ENCODE measurements at regions not wholly inside any gene's neighbourhood (a gene's known extent, or its start where the extent isn't known, plus 50 kb on each side); places are given as distances from the start of the nearest gene placed in this dataset.

DNA sequence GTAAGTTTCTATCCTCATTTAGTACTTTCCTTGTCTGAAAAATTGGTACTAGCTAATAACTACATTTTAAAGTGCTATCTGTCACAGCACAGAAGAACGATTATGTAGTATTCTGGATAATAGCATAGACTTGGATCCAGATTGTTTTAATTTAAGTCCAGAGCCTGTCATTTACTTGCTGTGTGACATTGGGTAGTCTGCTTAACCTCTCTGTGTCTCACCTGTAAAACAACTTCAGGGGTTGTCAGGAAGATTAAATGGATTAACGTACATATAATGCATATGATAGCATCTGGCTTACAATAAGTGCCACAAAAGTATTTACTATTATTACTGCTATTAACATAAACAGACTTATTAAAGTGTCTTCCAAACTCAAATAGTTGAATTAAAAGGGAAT lies 1221.4 kb downstream of the GATA3 start:
- DNase-seq (ENCODE audit: low spot score): no peak
- H3K79me1 ChIP-seq (ENCODE audit: low read depth, low read length): no peaks in the 10 kb centered on the region
- no peak overlapping the region for H2AK5ac ChIP-seq (ENCODE audit: low read depth, low read length)
- H3K4me3 ChIP-seq (ENCODE audit: low read length in 2 of 2): no peak overlapping the region
- no peaks in the 10 kb centered on the region for H3K36me3 ChIP-seq (replicated peaks in 1 of 2; ENCODE audit: control insufficient read depth in 2 of 2, insufficient read depth in 2 of 2, low read length in 2 of 2)
- no CpG with 5 or more reads among the region's 2 CpGs for WGBS, 2 donors (ENCODE audit: extremely low coverage in 2 of 2, insufficient read length in 2 of 2, insufficient replicate concordance in 1 of 2)
- H2AFZ ChIP-seq (ENCODE audit: low read length): no peak overlapping the region
- no peaks in the 10 kb centered on the region for H3K9me3 ChIP-seq (replicated peaks in 1 of 2; ENCODE audit: control insufficient read depth in 2 of 2, insufficient read depth in 1 of 2, low read depth in 1 of 2, low read length in 2 of 2)
- H2BK12ac ChIP-seq (ENCODE audit: low read length): no peak overlapping the region
- H3K4me1 ChIP-seq (ENCODE audit: control insufficient read depth in 2 of 2, insufficient read depth in 1 of 2, low read depth in 1 of 2, low read length in 2 of 2): no peaks in the 10 kb centered on the region
- H3K27me3 ChIP-seq (ENCODE audit: control insufficient read depth in 3 of 3, insufficient read depth in 3 of 3, low read depth in 1 of 3, low read length in 3 of 3): no peaks in the 10 kb centered on the region
- H3K9ac ChIP-seq (ENCODE audit: low read depth, low read length, poor library complexity): no peak overlapping the region
- H3K4ac ChIP-seq (ENCODE audit: low read length): no peak overlapping the region
- no peak overlapping the region for H3K4me2 ChIP-seq (ENCODE audit: insufficient read depth, low read length, poor library complexity, severe bottlenecking)
- H2BK15ac ChIP-seq (ENCODE audit: low read length): no peak overlapping the region
- no peak overlapping the region for H4K8ac ChIP-seq (ENCODE audit: low read depth, low read length)
- H3K27ac ChIP-seq (replicated peaks; ENCODE audit: low read length): no peak overlapping the region
- no peak overlapping the region for H3K18ac ChIP-seq (ENCODE audit: low read length)
- H4K91ac ChIP-seq (ENCODE audit: low read depth, low read length, poor library complexity): no peak overlapping the region
- no peak overlapping the region for H3K14ac ChIP-seq (ENCODE audit: low read length)
- H3K23ac ChIP-seq (ENCODE audit: low read depth, low read length, poor library complexity): no peak overlapping the region
- no peak overlapping the region for H2BK120ac ChIP-seq (ENCODE audit: low read depth, low read length)
- H2BK5ac ChIP-seq (ENCODE audit: low read length): no peak overlapping the region

DNA sequence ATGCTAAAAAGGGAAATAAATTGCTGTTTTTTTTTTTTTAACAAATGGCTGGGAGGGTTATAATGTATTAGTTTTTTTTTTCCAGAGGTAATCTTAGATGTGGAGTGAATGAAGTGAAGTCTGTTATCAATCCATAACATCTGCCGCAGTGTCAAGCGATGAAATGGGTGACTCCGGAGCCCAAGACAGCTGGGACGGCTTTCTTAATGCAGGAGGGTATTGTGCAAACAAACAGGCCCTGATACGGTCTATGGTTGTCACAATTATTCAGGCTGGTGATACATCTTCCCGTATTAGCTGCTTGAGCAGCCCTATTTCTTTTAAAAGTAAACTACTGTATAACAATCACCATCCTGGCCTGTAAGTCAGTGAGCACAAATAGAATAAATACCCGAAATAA lies 1231.2 kb downstream of the GATA3 start:
- DNase-seq (ENCODE audit: low spot score): no peak

DNA sequence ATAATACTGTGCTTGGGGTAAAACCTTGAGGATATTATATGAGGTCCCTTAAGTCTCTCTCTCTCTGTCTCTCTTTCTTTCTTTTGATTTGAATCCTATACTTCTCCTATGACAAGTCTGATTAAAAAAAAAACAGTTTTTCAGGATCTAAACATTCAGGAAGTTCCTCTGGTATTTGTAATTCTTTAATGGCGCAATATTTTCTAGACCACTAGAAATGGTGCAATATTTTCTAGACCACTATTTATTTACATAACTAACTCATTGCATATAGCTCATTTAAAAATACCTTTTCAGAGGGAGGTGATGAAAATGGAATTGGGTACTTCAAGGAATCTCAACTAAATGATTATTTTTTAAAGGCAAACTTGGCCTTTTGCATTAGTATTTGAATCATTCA lies 1235.3 kb downstream of the GATA3 start:
- H3K4me2 ChIP-seq (ENCODE audit: insufficient read depth, low read length, poor library complexity, severe bottlenecking): no peak overlapping the region

More for the DNA sequence above, 1231.2 kb downstream of the GATA3 start:
- H3K23ac ChIP-seq (ENCODE audit: low read depth, low read length, poor library complexity): no peak overlapping the region
- H2AFZ ChIP-seq (ENCODE audit: low read length): no peak overlapping the region
- no peak overlapping the region for H2BK120ac ChIP-seq (ENCODE audit: low read depth, low read length)
- H3K9me3 ChIP-seq (replicated peaks in 1 of 2; ENCODE audit: control insufficient read depth in 2 of 2, insufficient read depth in 1 of 2, low read depth in 1 of 2, low read length in 2 of 2): no peaks in the 10 kb centered on the region
- no CpG with 5 or more reads among the region's 7 CpGs for WGBS, 2 donors (ENCODE audit: extremely low coverage in 2 of 2, insufficient read length in 2 of 2, insufficient replicate concordance in 1 of 2)
- H2AK5ac ChIP-seq (ENCODE audit: low read depth, low read length): no peak overlapping the region
- H3K79me1 ChIP-seq (ENCODE audit: low read depth, low read length): no peaks in the 10 kb centered on the region
- H3K4me2 ChIP-seq (ENCODE audit: insufficient read depth, low read length, poor library complexity, severe bottlenecking): no peak overlapping the region
- H3K27ac ChIP-seq (replicated peaks; ENCODE audit: low read length): no peak overlapping the region
- H2BK12ac ChIP-seq (ENCODE audit: low read length): no peak overlapping the region
- no peaks in the 10 kb centered on the region for H3K4me1 ChIP-seq (ENCODE audit: control insufficient read depth in 2 of 2, insufficient read depth in 1 of 2, low read depth in 1 of 2, low read length in 2 of 2)
- no peak overlapping the region for H4K8ac ChIP-seq (ENCODE audit: low read depth, low read length)
- H4K91ac ChIP-seq (ENCODE audit: low read depth, low read length, poor library complexity): no peak overlapping the region
- H3K14ac ChIP-seq (ENCODE audit: low read length): no peak overlapping the region
- no peaks in the 10 kb centered on the region for H3K36me3 ChIP-seq (replicated peaks in 1 of 2; ENCODE audit: control insufficient read depth in 2 of 2, insufficient read depth in 2 of 2, low read length in 2 of 2)
- H3K4ac ChIP-seq (ENCODE audit: low read length): no peak overlapping the region
- H2BK15ac ChIP-seq (ENCODE audit: low read length): no peak overlapping the region
- no peak overlapping the region for H3K4me3 ChIP-seq (ENCODE audit: low read length in 2 of 2)
- H2BK5ac ChIP-seq (ENCODE audit: low read length): no peak overlapping the region
- no peak overlapping the region for H3K9ac ChIP-seq (ENCODE audit: low read depth, low read length, poor library complexity)
- H3K18ac ChIP-seq (ENCODE audit: low read length): no peak overlapping the region
- H3K27me3 ChIP-seq (ENCODE audit: control insufficient read depth in 3 of 3, insufficient read depth in 3 of 3, low read depth in 1 of 3, low read length in 3 of 3): no peaks in the 10 kb centered on the region

DNA sequence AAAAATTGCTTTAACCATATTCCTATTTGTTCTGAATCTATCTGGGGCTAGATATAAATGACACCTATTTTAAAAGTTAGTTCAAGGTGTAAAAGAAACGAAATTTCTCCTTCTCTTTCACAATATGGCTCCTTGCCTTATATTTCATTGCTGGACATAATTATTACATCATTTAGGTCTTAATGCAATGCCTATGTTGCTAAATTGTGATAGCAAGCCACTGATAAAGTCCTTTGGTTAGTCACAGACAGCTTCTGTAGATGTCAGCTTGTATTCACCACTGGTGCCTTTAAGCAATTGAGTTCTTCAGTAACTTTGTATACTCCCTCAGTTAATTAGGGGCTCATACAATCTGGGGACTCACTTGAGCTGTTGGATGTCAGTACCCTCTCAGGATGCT lies 1236.6 kb downstream of the GATA3 start:
- WGBS, 2 donors (ENCODE audit: extremely low coverage in 2 of 2, insufficient read length in 2 of 2, insufficient replicate concordance in 1 of 2): no CpG with 5 or more reads among the region's 1 CpG
- Histone ChIP-seq H2BK120ac (ENCODE audit: low read depth, low read length) (no peak overlapping the region), H3K27ac (replicated peaks; ENCODE audit: low read length) (no peak overlapping the region), H3K4ac (ENCODE audit: low read length) (no peak overlapping the region), H3K36me3 (replicated peaks in 1 of 2; ENCODE audit: control insufficient read depth in 2 of 2, insufficient read depth in 2 of 2, low read length in 2 of 2) (no peaks in the 10 kb centered on the region), H3K27me3 (ENCODE audit: control insufficient read depth in 3 of 3, insufficient read depth in 3 of 3, low read depth in 1 of 3, low read length in 3 of 3) (no peaks in the 10 kb centered on the region), H3K4me2 (ENCODE audit: insufficient read depth, low read length, poor library complexity, severe bottlenecking) (no peak overlapping the region), H4K8ac (ENCODE audit: low read depth, low read length) (no peak overlapping the region), H3K14ac (ENCODE audit: low read length) (no peak overlapping the region), H3K9ac (ENCODE audit: low read depth, low read length, poor library complexity) (no peak overlapping the region), H2BK5ac (ENCODE audit: low read length) (no peak overlapping the region), H2AFZ (ENCODE audit: low read length) (no peak overlapping the region), H2BK15ac (ENCODE audit: low read length) (no peak overlapping the region), H2AK5ac (ENCODE audit: low read depth, low read length) (no peak overlapping the region), H3K18ac (ENCODE audit: low read length) (no peak overlapping the region), H3K9me3 (replicated peaks in 1 of 2; ENCODE audit: control insufficient read depth in 2 of 2, insufficient read depth in 1 of 2, low read depth in 1 of 2, low read length in 2 of 2) (no peaks in the 10 kb centered on the region), H3K79me1 (ENCODE audit: low read depth, low read length) (no peaks in the 10 kb centered on the region), H3K4me1 (ENCODE audit: control insufficient read depth in 2 of 2, insufficient read depth in 1 of 2, low read depth in 1 of 2, low read length in 2 of 2) (no peaks in the 10 kb centered on the region), H3K4me3 (ENCODE audit: low read length in 2 of 2) (no peak overlapping the region), H4K91ac (ENCODE audit: low read depth, low read length, poor library complexity) (no peak overlapping the region), H2BK12ac (ENCODE audit: low read length) (no peak overlapping the region), H3K23ac (ENCODE audit: low read depth, low read length, poor library complexity) (no peak overlapping the region)
- no peak for DNase-seq (ENCODE audit: low spot score)

More for the DNA sequence above, 1235.3 kb downstream of the GATA3 start:
- H3K4me3 ChIP-seq (ENCODE audit: low read length in 2 of 2): no peak overlapping the region
- H3K23ac ChIP-seq (ENCODE audit: low read depth, low read length, poor library complexity): no peak overlapping the region
- no peak overlapping the region for H2AK5ac ChIP-seq (ENCODE audit: low read depth, low read length)
- no peak overlapping the region for H2BK12ac ChIP-seq (ENCODE audit: low read length)
- H2BK5ac ChIP-seq (ENCODE audit: low read length): no peak overlapping the region
- no peaks in the 10 kb centered on the region for H3K79me1 ChIP-seq (ENCODE audit: low read depth, low read length)
- H3K27ac ChIP-seq (replicated peaks; ENCODE audit: low read length): no peak overlapping the region
- WGBS, 2 donors (ENCODE audit: extremely low coverage in 2 of 2, insufficient read length in 2 of 2, insufficient replicate concordance in 1 of 2): no CpG with 5 or more reads among the region's 1 CpG
- no peaks in the 10 kb centered on the region for H3K4me1 ChIP-seq (ENCODE audit: control insufficient read depth in 2 of 2, insufficient read depth in 1 of 2, low read depth in 1 of 2, low read length in 2 of 2)
- H2BK15ac ChIP-seq (ENCODE audit: low read length): no peak overlapping the region
- no peaks in the 10 kb centered on the region for H3K27me3 ChIP-seq (ENCODE audit: control insufficient read depth in 3 of 3, insufficient read depth in 3 of 3, low read depth in 1 of 3, low read length in 3 of 3)
- no peak overlapping the region for H4K91ac ChIP-seq (ENCODE audit: low read depth, low read length, poor library complexity)
- no peaks in the 10 kb centered on the region for H3K9me3 ChIP-seq (replicated peaks in 1 of 2; ENCODE audit: control insufficient read depth in 2 of 2, insufficient read depth in 1 of 2, low read depth in 1 of 2, low read length in 2 of 2)
- H3K9ac ChIP-seq (ENCODE audit: low read depth, low read length, poor library complexity): no peak overlapping the region
- no peaks in the 10 kb centered on the region for H3K36me3 ChIP-seq (replicated peaks in 1 of 2; ENCODE audit: control insufficient read depth in 2 of 2, insufficient read depth in 2 of 2, low read length in 2 of 2)
- H2BK120ac ChIP-seq (ENCODE audit: low read depth, low read length): no peak overlapping the region
- H3K14ac ChIP-seq (ENCODE audit: low read length): no peak overlapping the region
- no peak overlapping the region for H3K4ac ChIP-seq (ENCODE audit: low read length)
- H2AFZ ChIP-seq (ENCODE audit: low read length): no peak overlapping the region
- DNase-seq (ENCODE audit: low spot score): no peak
- H4K8ac ChIP-seq (ENCODE audit: low read depth, low read length): no peak overlapping the region
- no peak overlapping the region for H3K18ac ChIP-seq (ENCODE audit: low read length)

Measured in neuronal stem cell (in vitro differentiated cells).